ENCODE measurements at regions not wholly inside any gene's neighbourhood (a gene's known extent, or its start where the extent isn't known, plus 50 kb on each side); places are given as distances from the start of the nearest gene placed in this dataset.
A peak's percentile ranks its signal among the peaks of the same experiment; 100 is the strongest.

DNA sequence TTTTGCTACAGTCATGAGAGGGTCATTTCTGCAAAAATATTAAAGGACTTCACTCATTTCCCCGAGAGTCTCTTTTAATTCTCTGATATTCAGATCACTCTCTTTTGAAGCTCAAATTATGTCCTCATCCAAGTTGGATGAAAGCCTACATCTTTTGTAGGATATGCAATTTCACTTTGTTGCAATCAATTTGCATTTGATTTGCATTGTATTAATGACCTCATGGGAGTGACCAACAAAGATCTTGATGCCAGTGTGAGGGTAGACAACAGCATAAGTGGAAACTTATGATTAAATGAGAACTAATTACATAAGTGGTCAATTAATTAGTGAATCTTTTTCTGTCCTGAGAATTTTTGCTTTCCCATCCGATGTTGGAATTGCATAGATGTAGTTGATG is 60.3 kb upstream of the UPP2 start:
- Histone ChIP-seq H2BK15ac (ENCODE audit: low read length) (no peak overlapping the region), H3K23ac (ENCODE audit: low read depth, low read length, poor library complexity) (no peak overlapping the region)

DNA sequence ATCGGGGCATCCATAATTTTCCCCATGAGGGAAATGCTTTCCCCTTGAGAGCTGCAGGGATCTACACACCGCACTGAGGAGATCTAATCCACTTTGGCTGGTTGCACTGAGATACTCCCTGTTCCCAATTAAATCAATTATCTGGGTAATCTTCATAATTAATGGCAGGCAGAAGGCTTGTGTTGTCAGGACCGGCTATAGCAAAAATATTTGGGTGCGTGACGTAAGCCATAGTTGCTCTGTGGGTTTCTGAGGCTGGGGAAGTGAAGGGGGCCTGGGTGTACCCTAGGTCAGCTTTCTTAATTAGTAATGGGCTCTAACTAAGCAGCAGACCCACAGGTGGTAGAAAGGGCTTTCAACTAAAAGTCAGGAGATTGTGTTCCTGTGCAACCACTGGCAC is 62.8 kb upstream of the UPP2 start:
- no peak overlapping the region for H3K27ac ChIP-seq (replicated peaks; ENCODE audit: low read length)
- H3K9me3 ChIP-seq (replicated peaks in 1 of 2; ENCODE audit: control insufficient read depth in 2 of 2, insufficient read depth in 1 of 2, low read depth in 1 of 2, low read length in 2 of 2): no peaks in the 10 kb centered on the region
- no peak overlapping the region for H2AFZ ChIP-seq (ENCODE audit: low read length)
- no peak overlapping the region for H2AK5ac ChIP-seq (ENCODE audit: low read depth, low read length)
- no peak overlapping the region for H3K23ac ChIP-seq (ENCODE audit: low read depth, low read length, poor library complexity)
- H4K8ac ChIP-seq (ENCODE audit: low read depth, low read length): no peak overlapping the region
- H3K14ac ChIP-seq (ENCODE audit: low read length): no peak overlapping the region
- peaks cover 0 to 2% of the 10 kb centered on the region in 2 donors for H3K4me1 ChIP-seq (ENCODE audit: control insufficient read depth in 2 of 2, insufficient read depth in 1 of 2, low read depth in 1 of 2, low read length in 2 of 2)
- H3K9ac ChIP-seq (ENCODE audit: low read depth, low read length, poor library complexity): no peak overlapping the region
- no peak overlapping the region for H2BK5ac ChIP-seq (ENCODE audit: low read length)
- H3K4ac ChIP-seq (ENCODE audit: low read length): no peak overlapping the region
- no peaks in the 10 kb centered on the region for H3K36me3 ChIP-seq (replicated peaks in 1 of 2; ENCODE audit: control insufficient read depth in 2 of 2, insufficient read depth in 2 of 2, low read length in 2 of 2)
- no peak overlapping the region for H2BK12ac ChIP-seq (ENCODE audit: low read length)
- no peak overlapping the region for H2BK120ac ChIP-seq (ENCODE audit: low read depth, low read length)
- H3K18ac ChIP-seq (ENCODE audit: low read length): no peak overlapping the region
- no peak overlapping the region for H2BK15ac ChIP-seq (ENCODE audit: low read length)
- no peaks in the 10 kb centered on the region for H3K79me1 ChIP-seq (ENCODE audit: low read depth, low read length)
- WGBS, 2 donors (ENCODE audit: extremely low coverage in 2 of 2, insufficient read length in 2 of 2, insufficient replicate concordance in 1 of 2): no CpG with 5 or more reads among the region's 5 CpGs
- DNase-seq (ENCODE audit: low spot score): no peak
- no peak overlapping the region for H4K91ac ChIP-seq (ENCODE audit: low read depth, low read length, poor library complexity)
- H3K4me2 ChIP-seq (ENCODE audit: insufficient read depth, low read length, poor library complexity, severe bottlenecking): no peak overlapping the region
- H3K4me3 ChIP-seq (ENCODE audit: low read length in 2 of 2): no peak overlapping the region
- no peaks in the 10 kb centered on the region for H3K27me3 ChIP-seq (ENCODE audit: control insufficient read depth in 3 of 3, insufficient read depth in 3 of 3, low read depth in 1 of 3, low read length in 3 of 3)

More for the DNA sequence above, 60.3 kb upstream of the UPP2 start:
- no peaks in the 10 kb centered on the region for H3K79me1 ChIP-seq (ENCODE audit: low read depth, low read length)
- no peak overlapping the region for H2BK120ac ChIP-seq (ENCODE audit: low read depth, low read length)
- H3K27me3 ChIP-seq (ENCODE audit: control insufficient read depth in 3 of 3, insufficient read depth in 3 of 3, low read depth in 1 of 3, low read length in 3 of 3): no peaks in the 10 kb centered on the region
- H3K27ac ChIP-seq (replicated peaks; ENCODE audit: low read length): no peak overlapping the region
- H3K9me3 ChIP-seq (replicated peaks in 1 of 2; ENCODE audit: control insufficient read depth in 2 of 2, insufficient read depth in 1 of 2, low read depth in 1 of 2, low read length in 2 of 2): no peaks in the 10 kb centered on the region
- H3K4ac ChIP-seq (ENCODE audit: low read length): no peak overlapping the region
- no CpG with 5 or more reads among the region's 2 CpGs for WGBS, 2 donors (ENCODE audit: extremely low coverage in 2 of 2, insufficient read length in 2 of 2, insufficient replicate concordance in 1 of 2)
- no peak overlapping the region for H3K14ac ChIP-seq (ENCODE audit: low read length)
- no peak overlapping the region for H2BK5ac ChIP-seq (ENCODE audit: low read length)
- H3K18ac ChIP-seq (ENCODE audit: low read length): no peak overlapping the region
- no peak overlapping the region for H2AFZ ChIP-seq (ENCODE audit: low read length)
- H3K9ac ChIP-seq (ENCODE audit: low read depth, low read length, poor library complexity): no peak overlapping the region
- no peak overlapping the region for H4K8ac ChIP-seq (ENCODE audit: low read depth, low read length)
- H4K91ac ChIP-seq (ENCODE audit: low read depth, low read length, poor library complexity): no peak overlapping the region
- H3K4me1 ChIP-seq (ENCODE audit: control insufficient read depth in 2 of 2, insufficient read depth in 1 of 2, low read depth in 1 of 2, low read length in 2 of 2): peaks cover 0 to 2% of the 10 kb centered on the region in 2 donors
- H2BK12ac ChIP-seq (ENCODE audit: low read length): no peak overlapping the region
- H3K36me3 ChIP-seq (replicated peaks in 1 of 2; ENCODE audit: control insufficient read depth in 2 of 2, insufficient read depth in 2 of 2, low read length in 2 of 2): no peaks in the 10 kb centered on the region
- H3K4me3 ChIP-seq (ENCODE audit: low read length in 2 of 2): no peak overlapping the region
- H2AK5ac ChIP-seq (ENCODE audit: low read depth, low read length): no peak overlapping the region
- no peak overlapping the region for H3K4me2 ChIP-seq (ENCODE audit: insufficient read depth, low read length, poor library complexity, severe bottlenecking)
- DNase-seq (ENCODE audit: low spot score): no peak

DNA sequence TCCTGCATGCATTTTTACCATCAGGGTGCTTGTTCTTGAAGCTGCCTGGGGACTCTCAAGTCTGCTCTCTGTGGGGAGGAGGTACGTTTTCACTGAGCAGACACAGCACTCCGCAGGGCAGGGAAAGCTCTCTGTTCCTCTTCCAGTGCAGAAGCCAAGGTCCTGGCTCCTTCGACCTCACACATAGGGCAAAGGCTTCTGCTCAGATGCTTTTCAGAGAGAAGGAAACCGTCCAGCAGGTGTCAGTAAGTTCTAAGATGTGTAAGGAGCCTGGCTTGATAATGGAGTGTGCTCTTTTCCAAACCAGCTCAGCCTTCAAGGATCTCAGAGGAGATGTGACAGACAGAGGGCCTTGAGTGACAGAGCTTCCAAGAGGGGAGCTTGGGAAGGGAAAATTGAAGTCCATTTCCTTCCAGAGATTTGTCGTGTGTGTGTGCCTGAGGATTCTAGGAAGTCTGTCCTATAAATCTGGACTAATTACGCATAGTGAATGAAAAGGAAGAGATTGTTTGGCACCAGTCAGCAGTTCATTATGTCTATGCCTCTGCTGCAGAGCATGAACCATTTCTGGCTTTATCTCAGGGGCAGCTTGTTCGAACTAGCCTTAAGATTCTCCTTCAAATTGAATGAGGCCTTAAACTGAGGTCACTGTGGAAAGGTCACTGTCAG is 67.3 kb upstream of the UPP2 start:
- Histone ChIP-seq H2BK12ac (ENCODE audit: low read length) (no peak overlapping the region), H3K4me3 (ENCODE audit: low read length in 2 of 2) (no peak overlapping the region), H2AFZ (ENCODE audit: low read length) (no peak overlapping the region), H3K23ac (ENCODE audit: low read depth, low read length, poor library complexity) (no peak overlapping the region), H2BK120ac (ENCODE audit: low read depth, low read length) (no peak overlapping the region), H3K9me3 (replicated peaks in 1 of 2; ENCODE audit: control insufficient read depth in 2 of 2, insufficient read depth in 1 of 2, low read depth in 1 of 2, low read length in 2 of 2) (no peaks in the 10 kb centered on the region), H4K91ac (ENCODE audit: low read depth, low read length, poor library complexity) (no peak overlapping the region), H3K36me3 (replicated peaks in 1 of 2; ENCODE audit: control insufficient read depth in 2 of 2, insufficient read depth in 2 of 2, low read length in 2 of 2) (no peaks in the 10 kb centered on the region), H2BK15ac (ENCODE audit: low read length) (no peak overlapping the region), H2AK5ac (ENCODE audit: low read depth, low read length) (no peak overlapping the region), H3K4ac (ENCODE audit: low read length) (no peak overlapping the region), H3K4me1 (ENCODE audit: control insufficient read depth in 2 of 2, insufficient read depth in 1 of 2, low read depth in 1 of 2, low read length in 2 of 2) (no peaks in the 10 kb centered on the region), H3K9ac (ENCODE audit: low read depth, low read length, poor library complexity) (no peak overlapping the region), H3K79me1 (ENCODE audit: low read depth, low read length) (no peaks in the 10 kb centered on the region), H3K27me3 (ENCODE audit: control insufficient read depth in 3 of 3, insufficient read depth in 3 of 3, low read depth in 1 of 3, low read length in 3 of 3) (peaks cover 0 to 2% (median 0%) of the 10 kb centered on the region in 3 experiments), H3K27ac (replicated peaks; ENCODE audit: low read length) (no peak overlapping the region), H2BK5ac (ENCODE audit: low read length) (no peak overlapping the region), H4K8ac (ENCODE audit: low read depth, low read length) (no peak overlapping the region), H3K4me2 (ENCODE audit: insufficient read depth, low read length, poor library complexity, severe bottlenecking) (no peak overlapping the region), H3K14ac (ENCODE audit: low read length) (no peak overlapping the region), H3K18ac (ENCODE audit: low read length) (no peak overlapping the region)
- no CpG with 5 or more reads among the region's 7 CpGs for WGBS, 2 donors (ENCODE audit: extremely low coverage in 2 of 2, insufficient read length in 2 of 2, insufficient replicate concordance in 1 of 2)
- peak; percentile 54 for DNase-seq (ENCODE audit: low spot score)

DNA sequence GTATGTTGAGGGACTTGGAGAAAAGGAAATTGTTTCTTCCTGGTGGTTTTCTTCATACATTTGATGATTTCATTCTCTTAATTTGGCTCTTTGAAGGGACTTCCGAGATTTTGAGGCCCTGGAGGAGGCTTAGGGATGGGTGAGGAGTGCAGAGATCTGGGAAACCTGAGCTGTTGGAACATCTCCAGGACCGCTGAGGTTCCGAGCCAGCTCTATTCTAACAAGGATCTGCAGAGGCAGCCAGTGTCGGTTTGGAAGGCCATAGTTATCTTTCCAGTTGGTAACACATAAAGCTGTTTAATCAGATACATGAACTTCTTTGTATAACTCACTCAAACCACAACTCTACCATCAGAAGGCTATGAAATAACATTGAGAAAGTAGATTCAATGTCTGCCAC is 70.3 kb upstream of the UPP2 start:
- no peak overlapping the region for H4K91ac ChIP-seq (ENCODE audit: low read depth, low read length, poor library complexity)
- H2BK12ac ChIP-seq (ENCODE audit: low read length): no peak overlapping the region
- H3K9me3 ChIP-seq (replicated peaks in 1 of 2; ENCODE audit: control insufficient read depth in 2 of 2, insufficient read depth in 1 of 2, low read depth in 1 of 2, low read length in 2 of 2): no peaks in the 10 kb centered on the region
- no peak overlapping the region for H3K4me3 ChIP-seq (ENCODE audit: low read length in 2 of 2)
- no peak overlapping the region for H3K4me2 ChIP-seq (ENCODE audit: insufficient read depth, low read length, poor library complexity, severe bottlenecking)
- no peak overlapping the region for H2BK15ac ChIP-seq (ENCODE audit: low read length)
- no peaks in the 10 kb centered on the region for H3K79me1 ChIP-seq (ENCODE audit: low read depth, low read length)
- H3K23ac ChIP-seq (ENCODE audit: low read depth, low read length, poor library complexity): no peak overlapping the region
- H3K9ac ChIP-seq (ENCODE audit: low read depth, low read length, poor library complexity): no peak overlapping the region
- no peak overlapping the region for H4K8ac ChIP-seq (ENCODE audit: low read depth, low read length)
- no peak overlapping the region for H3K18ac ChIP-seq (ENCODE audit: low read length)
- H2BK120ac ChIP-seq (ENCODE audit: low read depth, low read length): no peak overlapping the region
- H3K4ac ChIP-seq (ENCODE audit: low read length): no peak overlapping the region
- no peaks in the 10 kb centered on the region for H3K4me1 ChIP-seq (ENCODE audit: control insufficient read depth in 2 of 2, insufficient read depth in 1 of 2, low read depth in 1 of 2, low read length in 2 of 2)
- no peak for DNase-seq (ENCODE audit: low spot score)
- H3K27ac ChIP-seq (replicated peaks; ENCODE audit: low read length): no peak overlapping the region
- H3K36me3 ChIP-seq (replicated peaks in 1 of 2; ENCODE audit: control insufficient read depth in 2 of 2, insufficient read depth in 2 of 2, low read length in 2 of 2): no peaks in the 10 kb centered on the region
- no peak overlapping the region for H2AFZ ChIP-seq (ENCODE audit: low read length)
- H2AK5ac ChIP-seq (ENCODE audit: low read depth, low read length): no peak overlapping the region
- H3K27me3 ChIP-seq (ENCODE audit: control insufficient read depth in 3 of 3, insufficient read depth in 3 of 3, low read depth in 1 of 3, low read length in 3 of 3): peaks cover 0 to 2% (median 0%) of the 10 kb centered on the region in 3 experiments
- WGBS, 2 donors (ENCODE audit: extremely low coverage in 2 of 2, insufficient read length in 2 of 2, insufficient replicate concordance in 1 of 2): no CpG with 5 or more reads among the region's 4 CpGs
- H3K14ac ChIP-seq (ENCODE audit: low read length): no peak overlapping the region
- H2BK5ac ChIP-seq (ENCODE audit: low read length): no peak overlapping the region
